B cell (primary cell): ENCODE measurements at regions not wholly inside any gene's neighbourhood (a gene's known extent, or its start where the extent isn't known, plus 50 kb on each side); places are given as distances from the start of the nearest gene placed in this dataset.

Source experiments
- ATAC-seq: fragments of 200-7000 bp; cut with Tn5 transposase; one replicate; pipeline ENCODE4 v1.10.0; 2021; ENCODE audit warnings: low read depth, mild to moderate bottlenecking, moderate number of reproducible peaks, moderate library complexity
- CTCF ChIA-PET: fragments of 350-600 bp; sonication (Branson Sonifier 250); formaldehyde crosslinking; loops from one replicate; lab custom pipeline; 2021; ENCODE audit warnings: antibody characterized with exemption, inconsistent platforms; lab: Charles Lee
- POLR2A ChIA-PET: fragments of 350-600 bp; sonication (Branson Sonifier 250); formaldehyde crosslinking; loops from one replicate; lab custom pipeline; 2021; ENCODE audit warnings: antibody characterized with exemption; lab: Charles Lee
- DNase-seq: peaks from one replicate; pipeline ENCODE4 v3.0.0; 2013
- H2AFZ ChIP-seq: 2 replicates; pipeline ENCODE4 v1.6.1; 2012; ENCODE audit warnings: mild to moderate bottlenecking, low read depth, low read length; ENCODE audit not compliant: insufficient read depth, poor library complexity, severe bottlenecking
- H3K27ac ChIP-seq, 2 donors: 1 replicate in 1 of 2; 2 replicates in 1 of 2; pipeline ENCODE4 v1.5.1; 2012 to 2013; ENCODE audit warnings: low read length in 2 of 2, mild to moderate bottlenecking in 2 of 2, moderate library complexity in 1 of 2
- H3K27me3 ChIP-seq, 4 experiments: fragments of 200-600 bp in 1 of 4; sonication (generic) in 1 of 4; replicated peaks in 1 of 4; 1 replicate in 2 of 4; 2 replicates in 2 of 4; pipeline versions ENCODE4 v1.6.1 to v1.7.0; 2013 to 2016; ENCODE audit warnings: low read length in 3 of 4, mild to moderate bottlenecking in 2 of 4, mixed read lengths in 1 of 4, moderate library complexity in 1 of 4; ENCODE audit not compliant: insufficient read depth in 4 of 4, control insufficient read depth in 3 of 4; ENCODE audit errors: control extremely low read depth in 1 of 4
- H3K36me3 ChIP-seq, 2 experiments: replicated peaks in 1 of 2; 1 replicate in 1 of 2; 2 replicates in 1 of 2; pipeline versions ENCODE4 v1.6.1 to v1.7.1; 2013; ENCODE audit warnings: low read length in 1 of 2; ENCODE audit not compliant: insufficient read depth in 2 of 2, control insufficient read depth in 1 of 2; ENCODE audit errors: control extremely low read depth in 1 of 2, extremely low read depth in 1 of 2
- H3K4me1 ChIP-seq, 2 donors: fragments of 200-600 bp in 1 of 2; sonication (generic) in 1 of 2; 1 replicate in 1 of 2; 2 replicates in 1 of 2; pipeline versions ENCODE4 v1.5.1 to v1.6.1; 2013 to 2017; ENCODE audit warnings: low read length in 2 of 2; ENCODE audit not compliant: control insufficient read depth in 2 of 2, insufficient read depth in 2 of 2
- H3K4me2 ChIP-seq: replicated peaks from 2 replicates; pipeline ENCODE3; 2012; ENCODE audit warnings: mild to moderate bottlenecking, low read depth, low read length; ENCODE audit not compliant: poor library complexity, severe bottlenecking
- H3K4me3 ChIP-seq, 5 experiments: fragments of 200-600 bp in 1 of 5; sonication (generic) in 1 of 5; 1 replicate in 3 of 5; 2 replicates in 2 of 5; pipeline versions ENCODE4 v1.5.1 to v1.7.0; 2011 to 2016; ENCODE audit warnings: low read length in 4 of 5, mild to moderate bottlenecking in 4 of 5, low read depth in 2 of 5, control low read depth in 1 of 5, moderate library complexity in 1 of 5; ENCODE audit not compliant: insufficient read depth in 1 of 5; ENCODE audit errors: control extremely low read depth in 1 of 5, extremely low read depth in 1 of 5
- H3K79me2 ChIP-seq: fragments of 200-600 bp; sonication (generic); one replicate; pipeline ENCODE4 v1.6.0; 2016; ENCODE audit warnings: low read length; ENCODE audit not compliant: control insufficient read depth, insufficient read depth
- H3K9ac ChIP-seq: fragments of 200-600 bp; sonication (generic); 2 replicates; pipeline ENCODE4 v1.6.1; 2017; ENCODE audit warnings: mild to moderate bottlenecking, low read length, moderate library complexity
- H3K9me3 ChIP-seq, 3 donors: one replicate each; pipeline versions ENCODE4 v1.6.1 to v1.7.1; 2013; ENCODE audit warnings: low read length in 2 of 3; ENCODE audit not compliant: control insufficient read depth in 2 of 3, insufficient read depth in 1 of 3; ENCODE audit errors: control extremely low read depth in 1 of 3
- H4K20me1 ChIP-seq: 2 replicates; pipeline ENCODE4 v1.6.0; 2012; ENCODE audit warnings: mild to moderate bottlenecking, low read length; ENCODE audit not compliant: insufficient read depth, control insufficient read depth, poor library complexity, severe bottlenecking
- H3K27ac Mint-ChIP-seq: one replicate; pipeline ENCODE4 v1.8.0; 2021; ENCODE audit warnings: mixed read lengths
- H3K27me3 Mint-ChIP-seq: one replicate; pipeline ENCODE4 v1.8.0; 2021; ENCODE audit warnings: mixed read lengths
- H3K4me1 Mint-ChIP-seq: one replicate; pipeline ENCODE4 v1.8.0; 2021; ENCODE audit warnings: mixed read lengths
- H3K4me3 Mint-ChIP-seq: one replicate; pipeline ENCODE4 v1.8.0; 2021; ENCODE audit warnings: mixed read lengths
- H3K9me3 Mint-ChIP-seq: one replicate; pipeline ENCODE4 v1.8.0; 2022; ENCODE audit warnings: mixed read lengths; ENCODE audit not compliant: insufficient read depth
- CTCF ChIP-seq: fragments of 200-600 bp; IDR thresholded peaks from one replicate; pipeline ENCODE4 v1.8.0; 2022; ENCODE audit warnings: antibody characterized with exemption, mild to moderate bottlenecking
- EZH2 ChIP-seq: IDR thresholded peaks from 2 replicates; pipeline ENCODE4 v1.6.1; 2012; ENCODE audit warnings: borderline replicate concordance, low read depth, mild to moderate bottlenecking, moderate library complexity, low read length; ENCODE audit not compliant: insufficient read depth, poor library complexity, severe bottlenecking
- WGBS: methylation state at CpG from one replicate; pipeline ENCODE4 v1.1.5; 2013; ENCODE audit warnings: missing lambda C conversion rate; ENCODE audit not compliant: insufficient coverage; 5-methylcytosine and 5-hydroxymethylcytosine counted together
- intact Hi-C: fragments of 100-400 bp; cut with micrococcal nuclease; formaldehyde crosslinking; loops from one replicate; pipeline ENCODE4 v1.10.0; 2022

- ChIA-PET CTCF (interaction anchor here (0.9 kb wide), 1 partner anchor 8 kb away, joined by 3 read pairs; no protein-coding TSS in a partner anchor), POLR2A (no interaction called here)
- H3K9ac ChIP-seq, result no peak overlapping the region
- no peak overlapping the region for H3K27ac Mint-ChIP-seq
- no peak overlapping the region for H2AFZ ChIP-seq
- no peak for TF ChIP-seq CTCF
- no peak for TF ChIP-seq EZH2
- ATAC-seq (no peak), DNase-seq (no peak)
- no peak overlapping the region for H3K4me3 Mint-ChIP-seq
- no peaks in the 10 kb centered on the region for H3K4me1 ChIP-seq
- H4K20me1 ChIP-seq, result no peaks in the 10 kb centered on the region
- WGBS, result no CpG with 5 or more reads among the region's 1 CpG
- intact Hi-C loops, result no loop called here
- no peaks in the 10 kb centered on the region for H3K79me2 ChIP-seq
- H3K9me3 ChIP-seq, result no peaks in the 10 kb centered on the region
- H3K4me2 ChIP-seq, result no peak overlapping the region
- H3K4me1 Mint-ChIP-seq, result no peaks in the 10 kb centered on the region
- H3K4me3 ChIP-seq, result no peak overlapping the region
- no peaks in the 10 kb centered on the region for H3K36me3 ChIP-seq
- H3K27me3 Mint-ChIP-seq, result no peaks in the 10 kb centered on the region
- no peaks in the 10 kb centered on the region for H3K27me3 ChIP-seq
- H3K9me3 Mint-ChIP-seq, result no peaks in the 10 kb centered on the region
- no peak overlapping the region for H3K27ac ChIP-seq
Observed at GRCh38 chr12:90023207-90023900, 314.7 kb upstream of the ATP2B1 start.

- H3K27ac Mint-ChIP-seq, result no peak overlapping the region
- no peak overlapping the region for H3K27ac ChIP-seq
- no peaks in the 10 kb centered on the region for H3K9me3 ChIP-seq
- ChIA-PET CTCF (interaction anchor here (1.2 to 1.4 kb wide), 2 partner anchors 8 to 479 kb away, joined by 3 read pairs; no protein-coding TSS in a partner anchor), POLR2A (no interaction called here)
- DNase-seq, result no peak
- H3K36me3 ChIP-seq, result no peaks in the 10 kb centered on the region
- no peak overlapping the region for H2AFZ ChIP-seq
- no peaks in the 10 kb centered on the region for H3K79me2 ChIP-seq
- no CpG with 5 or more reads among the region's 2 CpGs for WGBS
- H3K4me1 Mint-ChIP-seq, result no peaks in the 10 kb centered on the region
- H3K9me3 Mint-ChIP-seq, result no peaks in the 10 kb centered on the region
- no peak for TF ChIP-seq CTCF
- no peak for TF ChIP-seq EZH2
- no peak overlapping the region for H3K4me3 Mint-ChIP-seq
- intact Hi-C loops, result no loop called here
- H3K27me3 Mint-ChIP-seq, result no peaks in the 10 kb centered on the region
- no peaks in the 10 kb centered on the region for H4K20me1 ChIP-seq
- no peak overlapping the region for H3K4me3 ChIP-seq
- no peak overlapping the region for H3K4me2 ChIP-seq
- ATAC-seq, result no peak
- no peaks in the 10 kb centered on the region for H3K4me1 ChIP-seq
- H3K9ac ChIP-seq, result no peak overlapping the region
- H3K27me3 ChIP-seq, result no peaks in the 10 kb centered on the region
Observed at GRCh38 chr12:90021795-90022440, 313.3 kb upstream of the ATP2B1 start.
